Dedifferentiated amniotic fluid mesenchymal stem cell (primary cell): ENCODE measurements at regions not wholly inside any gene's neighbourhood (a gene's known extent, or its start where the extent isn't known, plus 50 kb on each side); places are given as distances from the start of the nearest gene placed in this dataset.

Experiments used
- DNase-seq: peaks from one replicate; pipeline ENCODE4 v3.0.0-alpha.2; 2016; ENCODE audit errors: extremely low spot score

GRCh38 chr16:64826374-64826773 lies 295.5 kb downstream of the CDH11 start:
- peak; percentile 49 for DNase-seq

- DNase-seq, result no peak
Measured at GRCh38 chr16:64823481-64824075, 298.3 kb downstream of the CDH11 start.

- DNase-seq, result no peak
Measured at GRCh38 chr16:64809876-64810629, 311.8 kb downstream of the CDH11 start.

GRCh38 chr16:64808474-64808873 lies 313.4 kb downstream of the CDH11 start:
- no peak for DNase-seq

GRCh38 chr16:64791756-64792155 lies 330.1 kb downstream of the CDH11 start:
- DNase-seq, result no peak

GRCh38 chr16:64784635-64785034 lies 337.2 kb downstream of the CDH11 start:
- no peak for DNase-seq

- DNase-seq, result no peak
Measured at GRCh38 chr16:64782484-64782883, 339.4 kb downstream of the CDH11 start.

GRCh38 chr16:64780445-64780844 lies 341.4 kb downstream of the CDH11 start:
- DNase-seq, result no peak

GRCh38 chr16:64778777-64779176 lies 343.1 kb downstream of the CDH11 start:
- no peak for DNase-seq

- no peak for DNase-seq
Measured at GRCh38 chr16:64773638-64774037, 348.2 kb downstream of the CDH11 start.

GRCh38 chr16:64773184-64773583 lies 348.7 kb downstream of the CDH11 start:
- DNase-seq, result no peak

- no peak for DNase-seq
Measured at GRCh38 chr16:64771273-64771672, 350.6 kb downstream of the CDH11 start.

GRCh38 chr16:64762211-64762610 lies 359.7 kb downstream of the CDH11 start:
- no peak for DNase-seq

- no peak for DNase-seq
Measured at GRCh38 chr16:64754279-64754678, 367.6 kb downstream of the CDH11 start.

- peak; percentile 70 for DNase-seq
Measured at GRCh38 chr16:64751906-64752305, 370.0 kb downstream of the CDH11 start.

- no peak for DNase-seq
Measured at GRCh38 chr16:64749346-64749745, 372.5 kb downstream of the CDH11 start.

GRCh38 chr16:64745258-64745930 lies 376.5 kb downstream of the CDH11 start:
- no peak for DNase-seq

- no peak for DNase-seq
Measured at GRCh38 chr16:64742455-64743223, 379.2 kb downstream of the CDH11 start.

GRCh38 chr16:64740261-64740660 lies 381.6 kb downstream of the CDH11 start:
- no peak for DNase-seq

GRCh38 chr16:64738321-64738960 lies 383.4 kb downstream of the CDH11 start:
- DNase-seq, result peak; percentile 50

GRCh38 chr16:64736857-64737256 lies 385.0 kb downstream of the CDH11 start:
- no peak for DNase-seq

- DNase-seq, result no peak
Measured at GRCh38 chr16:64731891-64732290, 390.0 kb downstream of the CDH11 start.
